ENCODE measurements at regions not wholly inside any gene's neighbourhood (a gene's known extent, or its start where the extent isn't known, plus 50 kb on each side); places are given as distances from the start of the nearest gene placed in this dataset.

- TF ChIP-seq ZNF687 (IDR thresholded peaks at IDR 0.05) (peak; percentile 97), ZBTB40 (IDR thresholded peaks at IDR 0.05; ENCODE audit: borderline replicate concordance) (no peak; the same call in 1 of the 2 replicates), ZNF274 (IDR thresholded peaks at IDR 0.05; ENCODE audit: insufficient read depth, insufficient read length) (no peak), NR2C2 (IDR thresholded peaks at IDR 0.05; ENCODE audit: borderline replicate concordance, control insufficient read depth, insufficient read length, low read depth) (no peak), USF2 (IDR thresholded peaks at IDR 0.05; ENCODE audit: borderline replicate concordance, low read depth, low read length) (no peak; the same call in 1 of the 2 replicates), MAX (IDR thresholded peaks at IDR 0.05; ENCODE audit: low read depth, low read length) (peak; percentile 86), RBBP5 (conservative IDR thresholded peaks at IDR 0.05) (no peak), HCFC1 (IDR thresholded peaks at IDR 0.05; ENCODE audit: low read length) (no peak), POLR2A (IDR thresholded peaks at IDR 0.05; ENCODE audit: low read depth, low read length) (peak; percentile 32; the same call in 1 of the 2 replicates), EGR1 (IDR thresholded peaks at IDR 0.05; ENCODE audit: borderline replicate concordance in 1 of 2, low read depth in 2 of 2, low read length in 2 of 2) (0 out of 3 replicates have a peak, but pooled peaks of 1 of the 2 experiments have one; percentile 7), IRF3 (IDR thresholded peaks at IDR 0.05) (no peak), HDAC2 (IDR thresholded peaks at IDR 0.05) (no peak), TCF3 (IDR thresholded peaks at IDR 0.05; ENCODE audit: borderline replicate concordance, insufficient read depth, low read depth, low read length) (peak; percentile 88; the same call in 1 of the 2 replicates)
Observed at GRCh38 chr16:85995541-85996423, 96.8 kb downstream of the IRF8 start (continued).

Data from GM12878 (cell line).